Osteoblast (primary cell): ENCODE measurements at regions not wholly inside any gene's neighbourhood (a gene's known extent, or its start where the extent isn't known, plus 50 kb on each side); places are given as distances from the start of the nearest gene placed in this dataset.

Experiments used
- DNase-seq: peaks from one replicate; pipeline ENCODE4 v3.0.0; 2011; ENCODE audit warnings: low spot score, mixed read lengths; ENCODE audit not compliant: insufficient read length; ENCODE audit errors: missing footprints
- H2AFZ ChIP-seq: 2 replicates; pipeline ENCODE4 v1.6.0; 2011; ENCODE audit warnings: mild to moderate bottlenecking, low read length
- H3K27ac ChIP-seq: 2 replicates; pipeline ENCODE4 v1.5.1; 2011; ENCODE audit warnings: mild to moderate bottlenecking, low read depth, low read length, moderate library complexity
- H3K27me3 ChIP-seq: 2 replicates; pipeline ENCODE4 v1.6.0; 2012; ENCODE audit warnings: mild to moderate bottlenecking, control low read depth, inconsistent platforms, low read length, moderate library complexity; ENCODE audit not compliant: insufficient read depth
- H3K36me3 ChIP-seq: 2 replicates; pipeline ENCODE4 v1.5.1; 2011; ENCODE audit warnings: mild to moderate bottlenecking, low read length, control low read depth, moderate library complexity; ENCODE audit not compliant: insufficient read depth
- H3K4me1 ChIP-seq: 2 replicates; pipeline ENCODE4 v1.5.1; 2011; ENCODE audit warnings: mild to moderate bottlenecking, low read length, control low read depth, moderate library complexity; ENCODE audit not compliant: insufficient read depth
- H3K4me2 ChIP-seq: 2 replicates; pipeline ENCODE4 v1.6.0; 2011; ENCODE audit warnings: mild to moderate bottlenecking, low read length; ENCODE audit not compliant: insufficient read depth
- H3K4me3 ChIP-seq: fragments of 200-600 bp; sonication (generic); 3 replicates; pipeline ENCODE4 v1.5.1; 2012; ENCODE audit warnings: mild to moderate bottlenecking, low read length, inconsistent platforms; ENCODE audit not compliant: insufficient read depth
- H3K79me2 ChIP-seq: 2 replicates; pipeline ENCODE4 v1.6.0; 2012; ENCODE audit warnings: mild to moderate bottlenecking, low read length, control low read depth, inconsistent platforms; ENCODE audit not compliant: insufficient read depth
- H3K9me3 ChIP-seq: 2 replicates; pipeline ENCODE4 v1.5.1; 2011; ENCODE audit warnings: low read depth, low read length, control low read depth
- H4K20me1 ChIP-seq: 2 replicates; pipeline ENCODE4 v1.6.0; 2012; ENCODE audit warnings: mild to moderate bottlenecking, low read length, control low read depth; ENCODE audit not compliant: insufficient read depth
- CTCF ChIP-seq: IDR thresholded peaks from 2 replicates; pipeline ENCODE4 v1.5.1; 2011; ENCODE audit warnings: mild to moderate bottlenecking, low read depth, low read length, moderate library complexity; ENCODE audit errors: extremely low read depth

- H3K4me1 ChIP-seq = no peaks in the 10 kb centered on the region
- no peak overlapping the region for H3K4me2 ChIP-seq
- no peak overlapping the region for H2AFZ ChIP-seq
- H3K27me3 ChIP-seq = no peaks in the 10 kb centered on the region
- H4K20me1 ChIP-seq = no peaks in the 10 kb centered on the region
- no peak overlapping the region for H3K27ac ChIP-seq
- no peak for DNase-seq
- H3K4me3 ChIP-seq = no peak overlapping the region
- no peaks in the 10 kb centered on the region for H3K36me3 ChIP-seq
- H3K9me3 ChIP-seq = no peaks in the 10 kb centered on the region
- H3K79me2 ChIP-seq = no peaks in the 10 kb centered on the region
- no peak for TF ChIP-seq CTCF
Observed at GRCh38 chr1:37100310-37100709, 66.0 kb upstream of the GRIK3 start.

- Histone ChIP-seq H3K4me3 (no peak overlapping the region), H3K4me2 (no peak overlapping the region), H3K9me3 (no peaks in the 10 kb centered on the region), H2AFZ (no peak overlapping the region), H3K36me3 (no peaks in the 10 kb centered on the region), H3K27me3 (no peaks in the 10 kb centered on the region), H3K4me1 (no peaks in the 10 kb centered on the region), H3K79me2 (no peaks in the 10 kb centered on the region), H4K20me1 (no peaks in the 10 kb centered on the region), H3K27ac (no peak overlapping the region)
- no peak for DNase-seq
- no peak for TF ChIP-seq CTCF
Observed at GRCh38 chr1:37102656-37103382, 68.5 kb upstream of the GRIK3 start.

GRCh38 chr1:37105911-37106310 lies 71.6 kb upstream of the GRIK3 start:
- no peak overlapping the region for H3K4me3 ChIP-seq
- no peaks in the 10 kb centered on the region for H3K9me3 ChIP-seq
- no peaks in the 10 kb centered on the region for H3K27me3 ChIP-seq
- H3K36me3 ChIP-seq = no peaks in the 10 kb centered on the region
- no peak overlapping the region for H2AFZ ChIP-seq
- no peaks in the 10 kb centered on the region for H3K4me1 ChIP-seq
- no peak overlapping the region for H3K27ac ChIP-seq
- H3K4me2 ChIP-seq = no peak overlapping the region
- H4K20me1 ChIP-seq = no peaks in the 10 kb centered on the region
- no peak for TF ChIP-seq CTCF
- no peak for DNase-seq
- no peaks in the 10 kb centered on the region for H3K79me2 ChIP-seq

GRCh38 chr1:37107153-37107907 lies 73.0 kb upstream of the GRIK3 start:
- H3K9me3 ChIP-seq = no peaks in the 10 kb centered on the region

More at GRCh38 chr1:37107153-37107907, 73.0 kb upstream of the GRIK3 start:
- DNase-seq = no peak
- no peaks in the 10 kb centered on the region for H4K20me1 ChIP-seq
- TF ChIP-seq CTCF = no peak
- no peak overlapping the region for H3K4me3 ChIP-seq
- H3K27me3 ChIP-seq = no peaks in the 10 kb centered on the region
- no peaks in the 10 kb centered on the region for H3K36me3 ChIP-seq
- H3K79me2 ChIP-seq = no peaks in the 10 kb centered on the region
- H3K4me2 ChIP-seq = no peak overlapping the region
- H2AFZ ChIP-seq = no peak overlapping the region
- H3K4me1 ChIP-seq = no peaks in the 10 kb centered on the region
- H3K27ac ChIP-seq = no peak overlapping the region
